HepG2 (cell line): ENCODE measurements at regions not wholly inside any gene's neighbourhood (a gene's known extent, or its start where the extent isn't known, plus 50 kb on each side); places are given as distances from the start of the nearest gene placed in this dataset.

Source experiments
- ATAC-seq: fragments of 200-7000 bp; cut with Tn5 transposase; 3 replicates; pipeline ENCODE4 v1.9.1; 2020; ENCODE audit warnings: mild to moderate bottlenecking, moderate library complexity
- BruUV-seq: library from RNA; stranded (reverse); fragments of 400-500 nt; replicated peaks from 2 replicates; lab custom pipeline; 2021; lab: Mats Ljungman, UMichigan
- CTCF ChIA-PET: fragments of 300-600 bp; formaldehyde crosslinking; extraction: SDS; loops from one replicate; lab custom pipeline; 2021; ENCODE audit warnings: low total read pairs, inconsistent platforms, low intra/inter-chr PET ratio; lab: Yijun Ruan, JAX
- POLR2A ChIA-PET: fragments of 350-600 bp; sonication (Branson Sonifier 250); formaldehyde crosslinking; loops from one replicate; lab custom pipeline; 2020; ENCODE audit warnings: antibody characterized with exemption, inconsistent platforms; lab: Yijun Ruan, JAX
- DNase-seq: peaks from one replicate; pipeline ENCODE4 v3.0.0-alpha.2; 2015; ENCODE audit warnings: low spot score
- FAIRE-seq: peaks from 3 replicates; lab custom pipeline; 2011; peaks lifted over from hg19 to GRCh38; lab: Jason Lieb, UNC
- H2AFZ ChIP-seq: one replicate; pipeline ENCODE4 v1.6.1; 2011; ENCODE audit warnings: low read length, inconsistent platforms
- H3K27ac ChIP-seq: fragments of 300-600 bp; 3 replicates; pipeline ENCODE4 v1.8.0; 2011; ENCODE audit warnings: mixed run types, mild to moderate bottlenecking, mixed read lengths, low read length, inconsistent platforms; ENCODE audit not compliant: insufficient read depth; ENCODE audit errors: extremely low read length
- H3K27me3 ChIP-seq, 2 experiments: fragments of 200-600 bp in 1 of 2; 2 replicates in 1 of 2; 3 replicates in 1 of 2; pipeline versions ENCODE4 v1.6.0 to v1.8.0; 2011; ENCODE audit warnings: low read length in 2 of 2, mild to moderate bottlenecking in 2 of 2, moderate library complexity in 2 of 2, inconsistent platforms in 1 of 2; ENCODE audit not compliant: insufficient read depth in 2 of 2, control insufficient read depth in 1 of 2
- H3K36me3 ChIP-seq, 2 experiments: fragments of 200-600 bp in 1 of 2; replicated peaks in 1 of 2; 2 replicates in 1 of 2; 3 replicates in 1 of 2; pipeline versions ENCODE4 v1.5.1 to v1.8.0; 2011; ENCODE audit warnings: low read length in 2 of 2, inconsistent platforms in 1 of 2; ENCODE audit not compliant: insufficient read depth in 2 of 2, control insufficient read depth in 1 of 2
- H3K4me1 ChIP-seq: 2 replicates; pipeline ENCODE4 v1.5.1; 2012; ENCODE audit warnings: low read length, inconsistent platforms; ENCODE audit not compliant: insufficient read depth
- H3K4me2 ChIP-seq: 2 replicates; pipeline ENCODE4 v1.6.0; 2011; ENCODE audit warnings: low read depth, low read length, inconsistent platforms
- H3K4me3 ChIP-seq, 3 experiments: fragments of 200-600 bp in 1 of 3; sonication (generic), shearing (Covaris generic) in 1 of 3; replicated peaks in 1 of 3; 2 replicates each; pipeline ENCODE4 v1.5.1; 2011 to 2016; ENCODE audit warnings: low read length in 3 of 3, inconsistent platforms in 2 of 3, low read depth in 2 of 3, mild to moderate bottlenecking in 2 of 3, control low read depth in 1 of 3, mixed read lengths in 1 of 3; ENCODE audit not compliant: insufficient read depth in 1 of 3
- H3K79me2 ChIP-seq: one replicate; pipeline ENCODE4 v1.6.1; 2011; ENCODE audit warnings: low read length, inconsistent platforms; ENCODE audit not compliant: insufficient read depth
- H3K9ac ChIP-seq: 2 replicates; pipeline ENCODE4 v1.6.0; 2011; ENCODE audit warnings: mild to moderate bottlenecking, low read depth, low read length, inconsistent platforms; ENCODE audit not compliant: insufficient read depth
- H3K9me3 ChIP-seq: 2 replicates; pipeline ENCODE4 v1.5.1; 2012; ENCODE audit warnings: mild to moderate bottlenecking, low read length
- H4K20me1 ChIP-seq: 2 replicates; pipeline ENCODE4 v1.6.0; 2011; ENCODE audit warnings: inconsistent platforms, mild to moderate bottlenecking, low read length, moderate library complexity; ENCODE audit not compliant: insufficient read depth
- CBFB ChIP-seq: sonication (generic); formaldehyde crosslinking; IDR thresholded peaks from 2 replicates; pipeline ENCODE4 v1.4.0; 2020; ENCODE audit warnings: missing genetic modification reagents
- EEA1 ChIP-seq: sonication (generic); formaldehyde crosslinking; IDR thresholded peaks from 2 replicates; pipeline ENCODE4 v1.5.1; 2020; ENCODE audit warnings: mild to moderate bottlenecking, missing genetic modification reagents, borderline replicate concordance
- GFI1 ChIP-seq: sonication (generic); formaldehyde crosslinking; IDR thresholded peaks from 2 replicates; pipeline ENCODE4 v1.5.0; 2020; ENCODE audit warnings: missing genetic modification reagents, mild to moderate bottlenecking, borderline replicate concordance
- ISL2 ChIP-seq: sonication (generic); formaldehyde crosslinking; IDR thresholded peaks from 2 replicates; pipeline ENCODE4 v1.5.0; 2020; ENCODE audit warnings: missing genetic modification reagents
- KDM2A ChIP-seq: sonication (generic); formaldehyde crosslinking; IDR thresholded peaks from 2 replicates; pipeline ENCODE4 v1.4.0; 2020; ENCODE audit warnings: low read depth, missing genetic modification reagents, borderline replicate concordance
- NCOA1 ChIP-seq: sonication (generic); formaldehyde crosslinking; IDR thresholded peaks from 2 replicates; pipeline ENCODE4 v1.9.0; 2021; ENCODE audit warnings: missing genetic modification reagents
- PAXIP1 ChIP-seq: sonication (generic); formaldehyde crosslinking; conservative IDR thresholded peaks from 2 replicates; pipeline ENCODE4 v1.4.0; 2020; ENCODE audit warnings: mild to moderate bottlenecking, missing genetic modification reagents, moderate library complexity
- TEAD3 ChIP-seq: optimal IDR thresholded peaks from 2 replicates; pipeline ENCODE3; 2016; ENCODE audit warnings: borderline replicate concordance
- ZFP41 ChIP-seq: sonication (generic); formaldehyde crosslinking; IDR thresholded peaks from 2 replicates; pipeline ENCODE4 v1.4.0; 2020; ENCODE audit warnings: mild to moderate bottlenecking, missing genetic modification reagents, borderline replicate concordance
- ZMYM3 ChIP-seq: sonication (generic); formaldehyde crosslinking; IDR thresholded peaks from 2 replicates; pipeline ENCODE4 v1.5.1; 2020; ENCODE audit warnings: mild to moderate bottlenecking, missing genetic modification reagents
- WGBS: methylation state at CpG from one replicate; pipeline ENCODE4 v1.1.6; 2017; ENCODE audit warnings: low lambda C conversion rate; 5-methylcytosine and 5-hydroxymethylcytosine counted together
- in situ Hi-C: cut with HindIII; loops from 2 replicates; pipeline ENCODE4 v1.10.0; 2017; ENCODE audit warnings: low pct_unique_long_range_greater_than_20kb; ENCODE audit not compliant: extremely low pct_ligation_motif_present
- intact Hi-C: fragments of 100-400 bp; cut with micrococcal nuclease; formaldehyde crosslinking; loops from one replicate; pipeline ENCODE4 v1.10.0; 2022; ENCODE audit not compliant: unreplicated experiment
- TF ChIP-seq, protein P1 (sequence below): sonication (generic); formaldehyde crosslinking; IDR thresholded peaks from 2 replicates; pipeline ENCODE4 v1.4.0; 2020; ENCODE audit warnings: mild to moderate bottlenecking, missing genetic modification reagents
- TF ChIP-seq, protein P2 (sequence below): IDR thresholded peaks from 2 replicates; pipeline ENCODE4 v1.6.1; 2016; ENCODE audit warnings: control low read depth
- TF ChIP-seq, protein P3 (sequence below): sonication (generic); formaldehyde crosslinking; IDR thresholded peaks from 2 replicates; pipeline ENCODE4 v1.4.0; 2020; ENCODE audit warnings: low read depth, missing genetic modification reagents

DNA sequence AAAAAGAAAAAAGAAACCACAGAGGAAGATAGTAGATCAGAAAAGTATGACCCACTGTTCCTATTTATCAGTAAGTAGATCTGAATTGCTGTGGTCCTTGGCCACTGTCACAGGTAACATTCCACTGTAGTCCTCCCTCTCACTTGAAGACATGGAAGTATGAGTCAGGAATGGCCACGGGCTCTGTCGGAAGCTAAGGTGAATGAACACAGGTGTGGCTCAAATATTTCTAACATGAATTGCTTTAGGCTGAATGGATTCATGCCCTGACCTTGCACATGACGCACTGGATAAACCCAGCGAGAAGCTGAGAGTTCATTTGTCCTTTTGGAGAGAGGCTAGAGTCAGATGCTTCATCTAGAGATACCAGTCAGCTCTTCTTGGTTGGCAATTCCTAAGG lies 224.5 kb upstream of the SP8 start:
- no peak overlapping the region for H3K4me2 ChIP-seq
- 16% methylated on average over 3 of the region's 4 CpGs for WGBS
- H3K27ac ChIP-seq: no peak overlapping the region
- no peaks in the 10 kb centered on the region for H3K79me2 ChIP-seq
- no peaks in the 10 kb centered on the region for H4K20me1 ChIP-seq
- no peak overlapping the region for H2AFZ ChIP-seq
- ATAC-seq (no peak), FAIRE-seq (no peak), DNase-seq (no peak)
- intact Hi-C loops (no loop called here), in situ Hi-C loops (no loop called here)
- no peak overlapping the region for H3K4me3 ChIP-seq
- peaks cover 35% of the 10 kb centered on the region for H3K9me3 ChIP-seq
- no peaks in the 10 kb centered on the region for H3K36me3 ChIP-seq
- BruUV-seq: no TSS peak
- H3K9ac ChIP-seq: no peak overlapping the region
- H3K27me3 ChIP-seq: no peaks in the 10 kb centered on the region
- TF ChIP-seq TEAD3 (CRISPR knock-in tag) (no peak), ZMYM3 (CRISPR knock-in tag) (no peak), EEA1 (CRISPR knock-in tag) (no peak), ZFP41 (CRISPR knock-in tag) (no peak), ISL2 (no peak), KDM2A (CRISPR knock-in tag) (no peak), GFI1 (no peak), CBFB (CRISPR knock-in tag) (no peak), PAXIP1 (CRISPR knock-in tag) (no peak), NCOA1 (no peak)
- TF ChIP-seq, protein P1, sequence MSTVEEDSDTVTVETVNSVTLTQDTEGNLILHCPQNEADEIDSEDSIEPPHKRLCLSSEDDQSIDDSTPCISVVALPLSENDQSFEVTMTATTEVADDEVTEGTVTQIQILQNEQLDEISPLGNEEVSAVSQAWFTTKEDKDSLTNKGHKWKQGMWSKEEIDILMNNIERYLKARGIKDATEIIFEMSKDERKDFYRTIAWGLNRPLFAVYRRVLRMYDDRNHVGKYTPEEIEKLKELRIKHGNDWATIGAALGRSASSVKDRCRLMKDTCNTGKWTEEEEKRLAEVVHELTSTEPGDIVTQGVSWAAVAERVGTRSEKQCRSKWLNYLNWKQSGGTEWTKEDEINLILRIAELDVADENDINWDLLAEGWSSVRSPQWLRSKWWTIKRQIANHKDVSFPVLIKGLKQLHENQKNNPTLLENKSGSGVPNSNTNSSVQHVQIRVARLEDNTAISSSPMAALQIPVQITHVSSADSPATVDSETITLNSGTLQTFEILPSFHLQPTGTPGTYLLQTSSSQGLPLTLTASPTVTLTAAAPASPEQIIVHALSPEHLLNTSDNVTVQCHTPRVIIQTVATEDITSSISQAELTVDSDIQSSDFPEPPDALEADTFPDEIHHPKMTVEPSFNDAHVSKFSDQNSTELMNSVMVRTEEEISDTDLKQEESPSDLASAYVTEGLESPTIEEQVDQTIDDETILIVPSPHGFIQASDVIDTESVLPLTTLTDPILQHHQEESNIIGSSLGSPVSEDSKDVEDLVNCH: no peak
- TF ChIP-seq, protein P2, sequence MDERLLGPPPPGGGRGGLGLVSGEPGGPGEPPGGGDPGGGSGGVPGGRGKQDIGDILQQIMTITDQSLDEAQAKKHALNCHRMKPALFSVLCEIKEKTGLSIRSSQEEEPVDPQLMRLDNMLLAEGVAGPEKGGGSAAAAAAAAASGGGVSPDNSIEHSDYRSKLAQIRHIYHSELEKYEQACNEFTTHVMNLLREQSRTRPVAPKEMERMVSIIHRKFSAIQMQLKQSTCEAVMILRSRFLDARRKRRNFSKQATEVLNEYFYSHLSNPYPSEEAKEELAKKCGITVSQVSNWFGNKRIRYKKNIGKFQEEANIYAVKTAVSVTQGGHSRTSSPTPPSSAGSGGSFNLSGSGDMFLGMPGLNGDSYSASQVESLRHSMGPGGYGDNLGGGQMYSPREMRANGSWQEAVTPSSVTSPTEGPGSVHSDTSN (CRISPR knock-in tag): no peak
- TF ChIP-seq, protein P3, sequence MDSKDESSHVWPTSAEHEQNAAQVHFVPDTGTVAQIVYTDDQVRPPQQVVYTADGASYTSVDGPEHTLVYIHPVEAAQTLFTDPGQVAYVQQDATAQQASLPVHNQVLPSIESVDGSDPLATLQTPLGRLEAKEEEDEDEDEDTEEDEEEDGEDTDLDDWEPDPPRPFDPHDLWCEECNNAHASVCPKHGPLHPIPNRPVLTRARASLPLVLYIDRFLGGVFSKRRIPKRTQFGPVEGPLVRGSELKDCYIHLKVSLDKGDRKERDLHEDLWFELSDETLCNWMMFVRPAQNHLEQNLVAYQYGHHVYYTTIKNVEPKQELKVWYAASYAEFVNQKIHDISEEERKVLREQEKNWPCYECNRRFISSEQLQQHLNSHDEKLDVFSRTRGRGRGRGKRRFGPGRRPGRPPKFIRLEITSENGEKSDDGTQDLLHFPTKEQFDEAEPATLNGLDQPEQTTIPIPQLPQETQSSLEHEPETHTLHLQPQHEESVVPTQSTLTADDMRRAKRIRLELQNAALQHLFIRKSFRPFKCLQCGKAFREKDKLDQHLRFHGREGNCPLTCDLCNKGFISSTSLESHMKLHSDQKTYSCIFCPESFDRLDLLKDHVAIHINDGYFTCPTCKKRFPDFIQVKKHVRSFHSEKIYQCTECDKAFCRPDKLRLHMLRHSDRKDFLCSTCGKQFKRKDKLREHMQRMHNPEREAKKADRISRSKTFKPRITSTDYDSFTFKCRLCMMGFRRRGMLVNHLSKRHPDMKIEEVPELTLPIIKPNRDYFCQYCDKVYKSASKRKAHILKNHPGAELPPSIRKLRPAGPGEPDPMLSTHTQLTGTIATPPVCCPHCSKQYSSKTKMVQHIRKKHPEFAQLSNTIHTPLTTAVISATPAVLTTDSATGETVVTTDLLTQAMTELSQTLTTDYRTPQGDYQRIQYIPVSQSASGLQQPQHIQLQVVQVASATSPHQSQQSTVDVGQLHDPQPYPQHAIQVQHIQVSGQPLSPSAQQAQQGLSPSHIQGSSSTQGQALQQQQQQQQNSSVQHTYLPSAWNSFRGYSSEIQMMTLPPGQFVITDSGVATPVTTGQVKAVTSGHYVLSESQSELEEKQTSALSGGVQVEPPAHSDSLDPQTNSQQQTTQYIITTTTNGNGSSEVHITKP (CRISPR knock-in tag): no peak
- TF ChIP-seq, all 625 proteins: peak for 0
- H3K4me1 ChIP-seq: no peaks in the 10 kb centered on the region
- POLR2A ChIA-PET: no interaction called here
- CTCF ChIA-PET: no interaction called here
